WI38 (cell line): ENCODE measurements at regions not wholly inside any gene's neighbourhood (a gene's known extent, or its start where the extent isn't known, plus 50 kb on each side); places are given as distances from the start of the nearest gene placed in this dataset.
"Not testable (repeated sequence)": the region's sequence is repeated elsewhere in the genome, so short reads cannot be mapped to it uniquely, and the experiment has no call there.

Experiments used
- H3K4me3 ChIP-seq: 2 replicates; pipeline ENCODE4 v1.5.1; 2011; ENCODE audit warnings: low read depth, mild to moderate bottlenecking, control low read depth, low read length
- CTCF ChIP-seq: IDR thresholded peaks from 2 replicates; pipeline ENCODE4 v1.5.1; 2012; ENCODE audit warnings: low read depth, mild to moderate bottlenecking, control low read depth, low read length

GRCh38 chr1:72997624-72998023, 715.3 kb upstream of the NEGR1 start:
- TF ChIP-seq CTCF: no peak
- H3K4me3 ChIP-seq: no peak overlapping the region

- H3K4me3 ChIP-seq: no peak overlapping the region
- no peak for TF ChIP-seq CTCF
Measured at GRCh38 chr1:72997041-72997440, 714.7 kb upstream of the NEGR1 start.

GRCh38 chr1:72987871-72988270, 705.5 kb upstream of the NEGR1 start:
- H3K4me3 ChIP-seq: not testable (repeated sequence)

- H3K4me3 ChIP-seq: no peak overlapping the region
- no peak for TF ChIP-seq CTCF
Measured at GRCh38 chr1:72986591-72987290, 704.4 kb upstream of the NEGR1 start.

- not testable (repeated sequence) for H3K4me3 ChIP-seq
Measured at GRCh38 chr1:72985024-72985423, 702.7 kb upstream of the NEGR1 start.

GRCh38 chr1:72983011-72983410, 700.7 kb upstream of the NEGR1 start:
- not testable (repeated sequence) for H3K4me3 ChIP-seq

- H3K4me3 ChIP-seq: no peak overlapping the region
- no peak for TF ChIP-seq CTCF
Measured at GRCh38 chr1:72969461-72969860, 687.1 kb upstream of the NEGR1 start.

GRCh38 chr1:72954943-72955342, 672.6 kb upstream of the NEGR1 start:
- H3K4me3 ChIP-seq: no peak overlapping the region

GRCh38 chr1:72950900-72951299, 668.6 kb upstream of the NEGR1 start:
- H3K4me3 ChIP-seq: not testable (repeated sequence)

More at GRCh38 chr1:72954943-72955342, 672.6 kb upstream of the NEGR1 start:
- no peak for TF ChIP-seq CTCF
